ENCODE measurements at regions not wholly inside any gene's neighbourhood (a gene's known extent, or its start where the extent isn't known, plus 50 kb on each side); places are given as distances from the start of the nearest gene placed in this dataset.
A peak's percentile ranks its signal among the peaks of the same experiment; 100 is the strongest.

DNA sequence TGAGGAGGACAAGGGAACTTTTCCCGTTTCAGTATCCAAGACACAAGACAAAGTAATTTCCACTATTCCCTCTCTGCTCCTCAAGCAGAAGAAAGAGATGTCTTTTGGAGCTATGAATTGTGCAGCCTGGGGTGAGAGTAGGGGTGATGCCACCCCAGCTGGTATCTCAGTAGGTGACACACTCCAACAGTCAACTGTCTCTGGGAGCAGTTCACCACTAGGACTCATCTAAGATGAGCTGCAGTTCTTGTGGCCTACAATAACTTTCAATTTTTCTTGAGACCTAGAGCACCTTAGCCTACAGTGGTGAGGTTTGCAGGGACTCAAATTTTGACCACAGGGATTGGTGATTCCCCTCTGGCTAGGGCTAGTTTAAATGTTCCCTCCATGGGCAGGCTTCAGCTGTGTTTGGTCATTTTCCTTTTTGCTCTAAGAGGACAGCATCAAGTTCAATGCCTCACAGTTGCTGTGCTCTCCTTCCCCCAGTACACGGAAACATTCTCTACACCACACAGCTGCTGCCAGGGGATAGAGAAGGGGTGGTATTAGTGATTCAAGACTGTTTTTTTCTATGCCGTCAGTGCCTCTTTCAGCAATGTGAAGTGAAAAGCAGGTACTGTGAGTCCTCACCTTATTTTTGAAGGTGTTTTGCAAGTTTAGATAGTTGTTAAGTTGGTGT, 278.6 kb upstream of the RORB start:
- CTCF ChIA-PET = no interaction called here
- H3K36me3 ChIP-seq (ENCODE audit: control insufficient read depth in 2 of 2, extremely low read depth in 1 of 2, insufficient read depth in 1 of 2, low read length in 1 of 2) = no peaks in the 10 kb centered on the region
- DNase-seq = peak in 1 of 35 experiments; percentile 2

DNA sequence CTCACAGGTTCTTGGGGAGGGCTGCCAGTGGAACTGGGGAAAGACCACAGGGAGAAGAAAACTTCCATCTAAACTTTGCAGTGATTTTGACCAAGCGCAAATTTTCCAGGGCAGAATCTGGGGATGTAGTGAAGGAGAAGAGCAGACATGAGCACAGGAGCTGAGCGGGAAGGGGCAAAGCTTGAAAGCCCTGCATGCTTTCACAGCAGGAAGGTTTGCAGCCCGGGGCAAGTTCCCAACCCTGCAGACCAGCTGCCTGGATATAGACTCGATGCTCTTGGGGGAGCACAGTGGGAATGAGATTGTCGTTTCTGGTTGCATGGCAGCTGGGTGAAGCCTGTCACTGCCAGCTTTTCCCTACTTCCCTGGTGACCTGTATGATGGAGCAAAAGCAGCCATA, 276.8 kb upstream of the RORB start:
- Mint-ChIP-seq H3K27me3 (no peaks in the 10 kb centered on the region), H3K9me3 (peaks cover 4 to 26% (median 4%) of the 10 kb centered on the region in 3 donors), H3K4me3 (no peak overlapping the region), H3K4me1 (no peaks in the 10 kb centered on the region), H3K36me3 (no peaks in the 10 kb centered on the region), H3K27ac (no peak overlapping the region)
- CTCF ChIA-PET = no interaction called here
- no peaks in the 10 kb centered on the region for H3K4me1 ChIP-seq (ENCODE audit: control insufficient read depth in 1 of 2, extremely low read depth in 1 of 2, insufficient read depth in 2 of 2, low read length in 2 of 2)
- ATAC-seq (replicated peaks in 1 of 4) = no peak
- H3K27ac ChIP-seq (ENCODE audit: low read length) = no peak overlapping the region
- 90% methylated on average over 3 of the region's 5 CpGs for WGBS (ENCODE audit: insufficient coverage)
- no peak overlapping the region for H3K4me3 ChIP-seq (ENCODE audit: control insufficient read depth in 1 of 2, extremely low read depth in 1 of 2, low read length in 1 of 2)
- no peak for DNase-seq
- H3K36me3 ChIP-seq (ENCODE audit: control insufficient read depth in 2 of 2, extremely low read depth in 1 of 2, insufficient read depth in 1 of 2, low read length in 1 of 2) = no peaks in the 10 kb centered on the region
- H3K27me3 ChIP-seq (replicated peaks in 1 of 2; ENCODE audit: control insufficient read depth in 2 of 2, extremely low read depth in 1 of 2, insufficient read depth in 2 of 2, low read length in 1 of 2) = no peaks in the 10 kb centered on the region
- POLR2A ChIA-PET = no interaction called here
- no peaks in the 10 kb centered on the region for H3K9me3 ChIP-seq

More for the DNA sequence above, 278.6 kb upstream of the RORB start:
- no peak for ATAC-seq (replicated peaks in 1 of 4)
- Mint-ChIP-seq H3K4me1 (no peaks in the 10 kb centered on the region), H3K4me3 (no peak overlapping the region), H3K27me3 (no peaks in the 10 kb centered on the region), H3K9me3 (peaks cover 8 to 31% (median 9%) of the 10 kb centered on the region in 3 donors), H3K36me3 (no peaks in the 10 kb centered on the region), H3K27ac (no peak overlapping the region)
- Histone ChIP-seq H3K9me3 (no peaks in the 10 kb centered on the region), H3K4me3 (ENCODE audit: control insufficient read depth in 1 of 2, extremely low read depth in 1 of 2, low read length in 1 of 2) (no peak overlapping the region), H3K27me3 (replicated peaks in 1 of 2; ENCODE audit: control insufficient read depth in 2 of 2, extremely low read depth in 1 of 2, insufficient read depth in 2 of 2, low read length in 1 of 2) (no peaks in the 10 kb centered on the region), H3K4me1 (ENCODE audit: control insufficient read depth in 1 of 2, extremely low read depth in 1 of 2, insufficient read depth in 2 of 2, low read length in 2 of 2) (no peaks in the 10 kb centered on the region), H3K27ac (ENCODE audit: low read length) (no peak overlapping the region)
- WGBS (ENCODE audit: insufficient coverage) = no CpG with 5 or more reads among the region's 3 CpGs
- POLR2A ChIA-PET = no interaction called here

DNA sequence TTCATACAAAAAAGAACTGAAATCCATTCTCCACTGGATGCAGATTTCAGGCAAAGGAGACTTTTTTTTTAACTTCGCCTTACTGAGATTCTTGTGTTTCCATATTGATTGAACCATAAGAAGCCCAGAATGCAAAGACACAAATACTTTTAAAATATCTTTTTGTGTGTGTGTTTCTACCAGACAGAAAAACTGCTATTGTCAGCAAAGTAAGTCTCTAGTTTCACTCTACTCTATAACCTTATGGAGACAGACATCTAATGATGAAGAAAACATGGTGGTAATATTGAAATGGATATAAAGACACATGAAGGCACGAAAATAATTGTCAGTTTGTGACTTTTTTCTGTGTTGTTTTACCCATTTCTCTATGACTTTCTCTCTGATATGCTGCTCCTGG, 260.3 kb upstream of the RORB start:
- Histone ChIP-seq H3K9me3 (no peaks in the 10 kb centered on the region), H3K27ac (ENCODE audit: low read length) (no peak overlapping the region), H3K4me3 (ENCODE audit: control insufficient read depth in 1 of 2, extremely low read depth in 1 of 2, low read length in 1 of 2) (no peak overlapping the region), H3K4me1 (ENCODE audit: control insufficient read depth in 1 of 2, extremely low read depth in 1 of 2, insufficient read depth in 2 of 2, low read length in 2 of 2) (no peaks in the 10 kb centered on the region), H3K36me3 (ENCODE audit: control insufficient read depth in 2 of 2, extremely low read depth in 1 of 2, insufficient read depth in 1 of 2, low read length in 1 of 2) (no peaks in the 10 kb centered on the region), H3K27me3 (replicated peaks in 1 of 2; ENCODE audit: control insufficient read depth in 2 of 2, extremely low read depth in 1 of 2, insufficient read depth in 2 of 2, low read length in 1 of 2) (no peaks in the 10 kb centered on the region)
- WGBS (ENCODE audit: insufficient coverage) = no CpG with 5 or more reads among the region's 2 CpGs
- ATAC-seq (replicated peaks in 1 of 4) (no peak), DNase-seq (no peak)
- H3K4me3 Mint-ChIP-seq = no peak overlapping the region
- H3K36me3 Mint-ChIP-seq = no peaks in the 10 kb centered on the region
- H3K4me1 Mint-ChIP-seq = no peaks in the 10 kb centered on the region
- no peak overlapping the region for H3K27ac Mint-ChIP-seq
- POLR2A ChIA-PET = no interaction called here
- peaks cover 19 to 27% (median 19%) of the 10 kb centered on the region in 3 donors for H3K9me3 Mint-ChIP-seq
- H3K27me3 Mint-ChIP-seq = no peaks in the 10 kb centered on the region
- CTCF ChIA-PET = no interaction called here

DNA sequence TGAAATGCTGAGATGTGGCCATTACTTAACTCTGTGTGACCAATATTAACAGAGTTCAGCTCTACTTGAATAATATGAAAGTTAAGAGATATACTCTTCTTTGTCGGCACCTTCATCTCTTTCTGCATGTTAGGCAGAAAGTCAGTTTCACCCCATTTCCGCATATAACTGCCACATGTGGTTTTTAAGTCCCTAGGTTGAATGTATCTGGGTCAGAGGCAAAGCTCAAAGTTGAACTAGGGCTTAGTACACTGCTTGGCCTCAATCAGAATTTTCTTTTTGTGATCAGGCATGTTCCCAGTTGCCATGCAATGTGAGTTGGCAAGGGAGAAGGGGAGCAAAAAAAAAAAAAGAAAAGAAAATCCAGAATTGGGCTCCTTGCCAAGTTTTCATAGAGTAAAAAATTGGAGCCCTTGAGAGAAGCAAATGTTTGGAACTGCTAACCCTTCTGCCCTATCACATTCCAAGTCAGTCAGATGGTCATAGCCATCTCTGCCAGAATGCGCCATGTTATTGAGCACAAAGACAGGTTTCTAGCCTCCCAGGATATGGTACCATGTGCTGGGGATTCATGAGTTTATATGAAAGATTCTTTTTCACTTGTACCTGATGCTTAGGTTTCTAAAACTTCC, 251.2 kb upstream of the RORB start:
- Histone ChIP-seq H3K27me3 (replicated peaks in 1 of 2; ENCODE audit: control insufficient read depth in 2 of 2, extremely low read depth in 1 of 2, insufficient read depth in 2 of 2, low read length in 1 of 2) (no peaks in the 10 kb centered on the region), H3K4me1 (ENCODE audit: control insufficient read depth in 1 of 2, extremely low read depth in 1 of 2, insufficient read depth in 2 of 2, low read length in 2 of 2) (peaks cover 5 to 9% of the 10 kb centered on the region in 2 experiments), H3K36me3 (ENCODE audit: control insufficient read depth in 2 of 2, extremely low read depth in 1 of 2, insufficient read depth in 1 of 2, low read length in 1 of 2) (no peaks in the 10 kb centered on the region), H3K4me3 (ENCODE audit: control insufficient read depth in 1 of 2, extremely low read depth in 1 of 2, low read length in 1 of 2) (no peak overlapping the region), H3K27ac (ENCODE audit: low read length) (peak overlapping the region; percentile 42), H3K9me3 (no peaks in the 10 kb centered on the region)
- ATAC-seq (replicated peaks in 1 of 4) (peak in 3 of 4 experiments; percentile 49 to 51 (median 50)), DNase-seq (peak in 5 of 35 experiments; percentile 0 to 63 (median 2))
- WGBS (ENCODE audit: insufficient coverage) = no CpG with 5 or more reads among the region's 3 CpGs
- ChIA-PET POLR2A (interaction anchor here in 1 of 2 donors (1.0 kb wide), 1 partner anchor 842 kb away, joined by 3 read pairs; the partner anchor contains the start of genes NMRK1 and OSTF1), CTCF (interaction anchor here (0.6 to 1.4 kb wide), 3 partner anchors 32 to 846 kb away, joined by 3 to 5 read pairs (median 3); no protein-coding TSS in a partner anchor)
- no peak overlapping the region for H3K27ac Mint-ChIP-seq
- H3K9me3 Mint-ChIP-seq = peaks cover 7 to 44% (median 11%) of the 10 kb centered on the region in 3 donors
- peaks cover 0 to 5% (median 0%) of the 10 kb centered on the region in 3 donors for H3K4me1 Mint-ChIP-seq
- H3K4me3 Mint-ChIP-seq = no peak overlapping the region
- no peaks in the 10 kb centered on the region for H3K36me3 Mint-ChIP-seq
- H3K27me3 Mint-ChIP-seq = no peaks in the 10 kb centered on the region

DNA sequence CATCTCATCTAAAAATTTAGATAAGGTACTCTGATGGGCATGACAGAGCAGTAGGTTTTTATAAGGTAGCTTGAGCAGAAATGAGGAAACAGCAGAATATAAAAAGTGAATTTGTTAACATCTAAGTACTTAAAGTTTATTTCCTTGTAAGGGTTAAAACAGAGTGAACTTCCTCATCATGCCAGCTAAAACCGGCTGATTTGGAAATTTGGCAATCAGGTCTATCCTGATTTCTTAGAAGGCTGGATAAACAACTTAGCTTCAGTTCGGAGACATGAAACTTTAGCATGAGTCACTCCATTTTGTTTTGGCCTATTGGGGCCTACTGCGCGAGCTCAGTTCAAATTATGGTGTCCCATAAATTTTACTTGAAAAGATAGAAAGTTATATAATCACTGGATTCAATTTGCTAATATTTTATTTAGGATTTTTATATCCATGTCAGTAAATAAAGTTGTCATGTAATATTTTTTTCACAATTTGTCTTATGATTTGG, 241.6 kb upstream of the RORB start:
- H3K27me3 Mint-ChIP-seq = no peaks in the 10 kb centered on the region
- POLR2A ChIA-PET = no interaction called here
- no peak overlapping the region for H3K4me3 Mint-ChIP-seq
- WGBS (ENCODE audit: insufficient coverage) = 50% methylated on average over 2 of the region's 4 CpGs
- no peak for ATAC-seq (replicated peaks in 1 of 4)
- H3K4me3 ChIP-seq (ENCODE audit: control insufficient read depth in 1 of 2, extremely low read depth in 1 of 2, low read length in 1 of 2) = no peak overlapping the region
- H3K36me3 ChIP-seq (ENCODE audit: control insufficient read depth in 2 of 2, extremely low read depth in 1 of 2, insufficient read depth in 1 of 2, low read length in 1 of 2) = no peaks in the 10 kb centered on the region
- no peak for DNase-seq
- no peak overlapping the region for H3K27ac ChIP-seq (ENCODE audit: low read length)
- no peaks in the 10 kb centered on the region for H3K4me1 Mint-ChIP-seq
- no peaks in the 10 kb centered on the region for H3K9me3 ChIP-seq
- peaks cover 0 to 3% (median 0%) of the 10 kb centered on the region in 3 donors for H3K9me3 Mint-ChIP-seq
- H3K4me1 ChIP-seq (ENCODE audit: control insufficient read depth in 1 of 2, extremely low read depth in 1 of 2, insufficient read depth in 2 of 2, low read length in 2 of 2) = no peaks in the 10 kb centered on the region
- no peaks in the 10 kb centered on the region for H3K36me3 Mint-ChIP-seq
- no peak overlapping the region for H3K27ac Mint-ChIP-seq
- CTCF ChIA-PET = interaction anchor here in 1 of 2 donors (0.6 kb wide), 1 partner anchor 12 kb away, joined by 3 read pairs; no protein-coding TSS in a partner anchor
- no peaks in the 10 kb centered on the region for H3K27me3 ChIP-seq (replicated peaks in 1 of 2; ENCODE audit: control insufficient read depth in 2 of 2, extremely low read depth in 1 of 2, insufficient read depth in 2 of 2, low read length in 1 of 2)

DNA sequence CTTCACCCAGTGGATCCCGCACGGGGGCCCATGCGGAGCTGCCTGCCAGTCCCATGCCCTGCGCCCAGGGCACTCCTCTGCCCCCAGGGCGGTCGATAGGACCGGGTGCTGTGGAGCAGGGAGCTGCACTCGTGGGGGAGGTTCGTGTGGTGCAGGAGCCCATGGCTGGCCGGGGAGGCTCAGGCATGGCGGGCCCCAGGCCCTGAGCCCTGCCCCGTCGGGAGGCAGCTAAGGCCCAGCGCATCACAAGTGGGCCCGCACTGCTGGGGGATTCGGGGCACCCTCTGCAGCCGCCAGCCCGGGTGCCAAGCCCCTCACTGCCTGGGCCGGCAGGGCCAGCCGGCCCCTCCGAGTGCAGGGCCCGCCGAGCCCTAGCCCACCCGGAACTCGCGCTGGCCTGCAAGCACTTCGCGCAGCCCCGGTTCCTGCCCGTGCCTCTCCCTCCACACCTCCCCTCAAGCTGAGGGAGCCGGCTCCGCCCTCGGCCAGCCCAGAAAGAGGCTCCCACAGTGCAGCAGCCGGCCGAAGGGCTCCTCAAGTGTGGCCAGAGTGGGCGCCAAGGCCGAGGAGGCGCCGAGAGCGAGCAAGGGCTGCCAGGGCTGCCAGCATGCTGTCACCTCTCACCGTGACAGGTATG, 221.1 kb upstream of the RORB start:
- Histone ChIP-seq H3K27ac (ENCODE audit: low read length) (no peak overlapping the region), H3K4me1 (ENCODE audit: control insufficient read depth in 1 of 2, extremely low read depth in 1 of 2, insufficient read depth in 2 of 2, low read length in 2 of 2) (peaks cover 7 to 13% of the 10 kb centered on the region in 2 experiments), H3K36me3 (ENCODE audit: control insufficient read depth in 2 of 2, extremely low read depth in 1 of 2, insufficient read depth in 1 of 2, low read length in 1 of 2) (no peaks in the 10 kb centered on the region), H3K27me3 (replicated peaks in 1 of 2; ENCODE audit: control insufficient read depth in 2 of 2, extremely low read depth in 1 of 2, insufficient read depth in 2 of 2, low read length in 1 of 2) (no peaks in the 10 kb centered on the region), H3K9me3 (no peaks in the 10 kb centered on the region), H3K4me3 (ENCODE audit: control insufficient read depth in 1 of 2, extremely low read depth in 1 of 2, low read length in 1 of 2) (no peak overlapping the region)
- Mint-ChIP-seq H3K36me3 (no peaks in the 10 kb centered on the region), H3K9me3 (peaks cover 0 to 11% (median 0%) of the 10 kb centered on the region in 3 donors), H3K27ac (no peak overlapping the region), H3K27me3 (no peaks in the 10 kb centered on the region), H3K4me1 (no peaks in the 10 kb centered on the region), H3K4me3 (no peak overlapping the region)
- 94% methylated on average over 39 of the region's 41 CpGs for WGBS (ENCODE audit: insufficient coverage)
- ATAC-seq (replicated peaks in 1 of 4) (no peak), DNase-seq (no peak)
- POLR2A ChIA-PET = no interaction called here
- CTCF ChIA-PET = interaction anchor here in 1 of 2 donors (0.5 kb wide), 1 partner anchor 40 kb away, joined by 5 read pairs; no protein-coding TSS in a partner anchor

Measured in T-cell (primary cell).